ENCODE measurements at regions not wholly inside any gene's neighbourhood (a gene's known extent, or its start where the extent isn't known, plus 50 kb on each side); places are given as distances from the start of the nearest gene placed in this dataset.

- TF ChIP-seq POLR2A (IDR thresholded peaks at IDR 0.05; ENCODE audit: low read length) (no peak), CBX8 (IDR thresholded peaks at IDR 0.05) (no peak), RCOR1 (IDR thresholded peaks at IDR 0.05; ENCODE audit: low read depth, low read length) (no peak), HDAC2 (IDR thresholded peaks at IDR 0.05) (no peak), SMC3 (IDR thresholded peaks at IDR 0.05) (no peak), BCL3 (IDR thresholded peaks at IDR 0.05) (no peak), CTCF (IDR thresholded peaks at IDR 0.05) (no peak), TFCP2L1 (CRISPR knock-in tag; IDR thresholded peaks at IDR 0.05) (no peak), MYC (IDR thresholded peaks at IDR 0.05; ENCODE audit: borderline replicate concordance, low read length) (no peak)
These were observed 198.5 kb downstream of the SP3 start for GRCh38 chr2:173766537-173767289.

All from A549 (cell line).